ENCODE measurements at regions not wholly inside any gene's neighbourhood (a gene's known extent, or its start where the extent isn't known, plus 50 kb on each side); places are given as distances from the start of the nearest gene placed in this dataset.

- no peaks in the 10 kb centered on the region for H3K27me3 ChIP-seq (replicated peaks; ENCODE audit: insufficient read depth)
- H3K9ac ChIP-seq: no peak overlapping the region
- no peaks in the 10 kb centered on the region for H4K20me1 ChIP-seq (ENCODE audit: insufficient read depth)
- no peak overlapping the region for H3K27ac ChIP-seq
- in situ Hi-C loops (cut with MboI): no loop called here
- H2AFZ ChIP-seq: no peak overlapping the region
- no peak overlapping the region for H3K4me2 ChIP-seq (ENCODE audit: unreplicated experiment)
- H3F3A ChIP-seq (ENCODE audit: insufficient read depth): peaks cover 4% of the 10 kb centered on the region
- no peaks in the 10 kb centered on the region for H3K9me2 ChIP-seq (ENCODE audit: insufficient read depth)
- H3K79me2 ChIP-seq (ENCODE audit: insufficient read depth): no peaks in the 10 kb centered on the region
- H3K36me3 ChIP-seq (ENCODE audit: low read depth): no peaks in the 10 kb centered on the region
- TF ChIP-seq EZH2phosphoT487 (IDR thresholded peaks at IDR 0.05; ENCODE audit: insufficient read depth, low read depth) (no peak), EZH2 (IDR thresholded peaks at IDR 0.05; ENCODE audit: insufficient read depth, poor library complexity, severe bottlenecking) (no peak)
- DNase-seq: no peak
- H3K4me1 ChIP-seq (ENCODE audit: insufficient read depth): peaks cover 20% of the 10 kb centered on the region
- WGBS, 2 experiments (ENCODE audit: low coverage in 1 of 2, low lambda C conversion rate in 2 of 2, missing lambda C conversion rate in 2 of 2): 87 to 88% methylated on average over 6 of the region's 6 CpGs
- no peaks in the 10 kb centered on the region for H3K9me3 ChIP-seq (ENCODE audit: low read depth)
- no peak overlapping the region for H3K4me3 ChIP-seq
Measured at GRCh38 chr2:221102896-221103688, 469.0 kb downstream of the EPHA4 start.

GRCh38 chr2:221103930-221104329 lies 468.2 kb downstream of the EPHA4 start:
- WGBS, 2 experiments (ENCODE audit: low coverage in 1 of 2, low lambda C conversion rate in 2 of 2, missing lambda C conversion rate in 2 of 2): 40 to 44% methylated on average over 5 of the region's 5 CpGs
- Histone ChIP-seq H3K4me1 (ENCODE audit: insufficient read depth) (peaks cover 17% of the 10 kb centered on the region), H3K27ac (no peak overlapping the region), H3F3A (ENCODE audit: insufficient read depth) (no peaks in the 10 kb centered on the region), H3K9ac (peak overlapping the region; percentile 64), H2AFZ (peak overlapping the region; percentile 77), H3K9me3 (ENCODE audit: low read depth) (no peaks in the 10 kb centered on the region), H3K36me3 (ENCODE audit: low read depth) (no peaks in the 10 kb centered on the region), H3K4me2 (ENCODE audit: unreplicated experiment) (peak overlapping the region; percentile 60), H3K9me2 (ENCODE audit: insufficient read depth) (no peaks in the 10 kb centered on the region), H3K4me3 (peak overlapping the region; percentile 40; the same call in 1 of the 2 replicates), H4K20me1 (ENCODE audit: insufficient read depth) (no peaks in the 10 kb centered on the region), H3K79me2 (ENCODE audit: insufficient read depth) (no peaks in the 10 kb centered on the region), H3K27me3 (replicated peaks; ENCODE audit: insufficient read depth) (no peaks in the 10 kb centered on the region)
- in situ Hi-C loops (cut with MboI): no loop called here
- DNase-seq: peak; percentile 38
- no peak for TF ChIP-seq EZH2phosphoT487 (IDR thresholded peaks at IDR 0.05; ENCODE audit: insufficient read depth, low read depth)
- TF ChIP-seq EZH2 (IDR thresholded peaks at IDR 0.05; ENCODE audit: insufficient read depth, poor library complexity, severe bottlenecking): no peak

GRCh38 chr2:221104361-221104811 lies 467.7 kb downstream of the EPHA4 start:
- peak overlapping the region; percentile 77 for H2AFZ ChIP-seq
- no peaks in the 10 kb centered on the region for H3K36me3 ChIP-seq (ENCODE audit: low read depth)
- no peaks in the 10 kb centered on the region for H3F3A ChIP-seq (ENCODE audit: insufficient read depth)
- peak overlapping the region; percentile 40 for H3K4me3 ChIP-seq
- WGBS, 2 experiments (ENCODE audit: low coverage in 1 of 2, low lambda C conversion rate in 2 of 2, missing lambda C conversion rate in 2 of 2): 3 to 8% methylated on average over 11 to 12 of the region's 12 CpGs
- H3K9me3 ChIP-seq (ENCODE audit: low read depth): no peaks in the 10 kb centered on the region
- TF ChIP-seq EZH2phosphoT487 (IDR thresholded peaks at IDR 0.05; ENCODE audit: insufficient read depth, low read depth) (no peak), EZH2 (IDR thresholded peaks at IDR 0.05; ENCODE audit: insufficient read depth, poor library complexity, severe bottlenecking) (no peak)
- H4K20me1 ChIP-seq (ENCODE audit: insufficient read depth): no peaks in the 10 kb centered on the region
- peak overlapping the region; percentile 60 for H3K4me2 ChIP-seq (ENCODE audit: unreplicated experiment)
- no peak overlapping the region for H3K27ac ChIP-seq
- in situ Hi-C loops (cut with MboI): no loop called here
- H3K9me2 ChIP-seq (ENCODE audit: insufficient read depth): no peaks in the 10 kb centered on the region
- no peaks in the 10 kb centered on the region for H3K79me2 ChIP-seq (ENCODE audit: insufficient read depth)
- peaks cover 13% of the 10 kb centered on the region; the same call in 1 of the 2 replicates for H3K4me1 ChIP-seq (ENCODE audit: insufficient read depth)
- H3K27me3 ChIP-seq (replicated peaks; ENCODE audit: insufficient read depth): no peaks in the 10 kb centered on the region
- H3K9ac ChIP-seq: peak overlapping the region; percentile 64
- peak; percentile 83 for DNase-seq

- H3K79me2 ChIP-seq (ENCODE audit: insufficient read depth): no peaks in the 10 kb centered on the region
- no peak overlapping the region for H3K4me3 ChIP-seq
- TF ChIP-seq EZH2phosphoT487 (IDR thresholded peaks at IDR 0.05; ENCODE audit: insufficient read depth, low read depth) (no peak), EZH2 (IDR thresholded peaks at IDR 0.05; ENCODE audit: insufficient read depth, poor library complexity, severe bottlenecking) (no peak)
- H3K36me3 ChIP-seq (ENCODE audit: low read depth): no peaks in the 10 kb centered on the region
- H2AFZ ChIP-seq: no peak overlapping the region
- H3K9me2 ChIP-seq (ENCODE audit: insufficient read depth): no peaks in the 10 kb centered on the region
- H4K20me1 ChIP-seq (ENCODE audit: insufficient read depth): no peaks in the 10 kb centered on the region
- H3K27me3 ChIP-seq (replicated peaks; ENCODE audit: insufficient read depth): no peaks in the 10 kb centered on the region
- no peaks in the 10 kb centered on the region for H3F3A ChIP-seq (ENCODE audit: insufficient read depth)
- H3K27ac ChIP-seq: no peak overlapping the region
- H3K4me2 ChIP-seq (ENCODE audit: unreplicated experiment): no peak overlapping the region
- H3K4me1 ChIP-seq (ENCODE audit: insufficient read depth): peaks cover 13% of the 10 kb centered on the region; the same call in 1 of the 2 replicates
- in situ Hi-C loops (cut with MboI): no loop called here
- WGBS, 2 experiments (ENCODE audit: low coverage in 1 of 2, low lambda C conversion rate in 2 of 2, missing lambda C conversion rate in 2 of 2): 95 to 96% methylated on average over 3 of the region's 3 CpGs
- DNase-seq: no peak
- H3K9ac ChIP-seq: no peak overlapping the region
- H3K9me3 ChIP-seq (ENCODE audit: low read depth): no peaks in the 10 kb centered on the region
Measured at GRCh38 chr2:221106241-221106640, 465.9 kb downstream of the EPHA4 start.
